ENCODE measurements at regions not wholly inside any gene's neighbourhood (a gene's known extent, or its start where the extent isn't known, plus 50 kb on each side); places are given as distances from the start of the nearest gene placed in this dataset.
"Not testable (repeated sequence)": the region's sequence is repeated elsewhere in the genome, so short reads cannot be mapped to it uniquely, and the experiment has no call there.

DNA sequence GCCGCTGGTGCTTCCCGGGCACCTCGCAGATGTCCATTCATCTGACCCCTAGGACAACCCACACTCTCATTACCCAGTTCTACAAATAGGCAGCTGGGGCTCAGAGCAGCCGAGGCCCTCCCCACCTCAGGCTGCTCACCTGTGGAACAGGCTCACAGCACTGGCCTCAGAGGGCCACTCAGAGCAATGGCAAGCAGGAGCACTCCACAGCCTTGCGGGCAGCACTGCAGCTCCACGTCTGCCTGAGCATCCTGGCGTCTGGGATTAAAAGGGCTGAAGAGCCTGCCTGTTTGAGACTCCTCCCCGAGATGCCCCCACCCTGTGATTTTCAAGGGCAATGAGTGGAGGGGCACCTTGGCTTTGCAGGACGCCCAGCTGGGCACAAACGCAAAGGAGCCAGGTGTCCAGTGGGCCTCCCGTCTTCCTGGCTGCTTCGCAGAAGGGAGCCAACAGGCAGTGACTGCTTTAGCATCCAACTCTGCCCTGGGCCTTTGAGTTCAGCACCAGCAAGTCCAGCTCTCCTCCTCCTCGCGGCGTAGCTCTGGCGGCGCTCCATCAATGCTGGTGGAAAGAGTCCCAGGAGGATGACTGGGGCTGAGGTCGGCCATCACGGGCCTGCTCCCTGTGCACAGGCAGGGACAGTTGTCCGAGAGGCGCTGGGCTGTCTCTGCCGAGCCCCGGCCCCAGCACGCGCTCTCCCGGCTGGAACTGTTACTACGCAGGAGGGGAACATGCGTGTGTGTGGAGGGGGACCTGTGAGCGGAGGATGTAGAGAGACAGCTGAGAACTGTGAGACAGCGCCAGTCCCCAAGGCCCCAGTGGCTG is 297.2 kb downstream of the NDUFA10 start:
- no peak for DNase-seq

GRCh38 chr2:239727182-239727775 is 297.9 kb downstream of the NDUFA10 start:
- no peak for DNase-seq

GRCh38 chr2:239726631-239727181 is 298.4 kb downstream of the NDUFA10 start:
- no peak for DNase-seq

- DNase-seq, result no peak
Measured at GRCh38 chr2:239726091-239726591, 299.0 kb downstream of the NDUFA10 start.

- DNase-seq, result no peak
Measured at GRCh38 chr2:239725551-239725890, 299.6 kb downstream of the NDUFA10 start.

DNA sequence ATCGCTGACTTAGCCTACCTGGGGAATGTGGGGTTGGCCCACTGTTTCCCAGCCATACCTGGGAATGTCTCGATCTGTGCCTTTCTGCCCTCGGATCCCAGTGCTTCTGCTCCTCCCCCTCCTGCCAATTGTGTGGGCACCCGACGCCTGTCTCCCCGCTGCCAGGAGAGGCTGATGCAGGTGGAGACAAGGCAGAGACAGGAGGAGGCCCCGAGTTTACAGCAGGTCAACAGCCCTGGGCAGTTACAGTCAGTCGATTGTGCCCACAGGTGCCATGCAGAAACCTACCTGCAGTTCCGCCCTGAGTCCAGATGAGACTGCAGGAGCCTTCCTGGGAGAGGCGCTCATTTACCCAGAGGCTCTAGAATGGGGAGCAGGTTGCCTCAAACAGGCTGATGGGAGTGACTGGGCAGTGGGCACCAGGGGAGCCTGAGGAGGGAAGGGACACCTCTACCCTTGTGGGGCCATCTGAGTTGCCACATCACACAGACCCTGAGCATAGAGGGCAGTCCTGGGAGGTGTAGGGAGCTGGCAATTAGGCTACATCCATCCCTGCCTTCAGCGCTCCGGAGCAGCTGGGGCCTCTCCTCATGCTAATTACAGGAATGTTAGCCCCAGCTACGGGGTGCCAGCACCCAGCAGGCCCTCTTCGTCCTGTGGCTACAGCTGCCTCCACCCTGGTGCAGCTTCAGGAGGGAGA is 300.1 kb downstream of the NDUFA10 start:
- DNase-seq, result no peak

DNA sequence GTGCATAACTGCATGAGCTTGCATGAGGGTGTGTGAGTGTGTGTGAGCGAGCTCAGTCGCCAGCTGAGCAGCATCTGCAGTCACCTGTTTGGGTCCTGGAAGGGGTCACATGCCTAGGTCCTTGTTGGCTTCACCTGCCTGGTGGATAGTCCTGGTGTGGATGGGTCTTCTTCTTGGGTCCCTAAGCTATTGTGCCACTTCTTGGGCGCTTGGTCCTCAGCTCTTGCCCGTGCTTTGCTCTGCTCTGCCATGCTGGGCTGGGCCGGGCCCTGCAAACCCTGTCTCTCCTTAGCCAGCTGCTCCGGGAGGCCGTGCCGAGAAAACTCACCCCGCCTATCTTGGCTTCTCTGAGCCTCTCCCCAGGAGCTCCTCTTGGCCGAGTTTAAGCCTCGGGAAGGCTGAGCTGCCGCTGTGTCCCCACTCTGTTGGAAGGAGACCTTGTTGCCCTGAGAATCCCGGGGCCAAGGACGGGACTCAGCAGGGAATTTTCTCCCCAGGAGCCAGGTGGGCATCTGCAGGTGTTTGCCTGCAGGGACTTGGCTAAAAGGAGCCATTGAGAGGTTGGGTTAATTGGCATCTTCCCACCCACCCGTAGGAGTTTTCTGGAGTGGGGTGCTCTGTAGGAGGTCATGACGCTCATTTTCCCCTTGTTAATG is 300.8 kb downstream of the NDUFA10 start:
- DNase-seq, result no peak

DNA sequence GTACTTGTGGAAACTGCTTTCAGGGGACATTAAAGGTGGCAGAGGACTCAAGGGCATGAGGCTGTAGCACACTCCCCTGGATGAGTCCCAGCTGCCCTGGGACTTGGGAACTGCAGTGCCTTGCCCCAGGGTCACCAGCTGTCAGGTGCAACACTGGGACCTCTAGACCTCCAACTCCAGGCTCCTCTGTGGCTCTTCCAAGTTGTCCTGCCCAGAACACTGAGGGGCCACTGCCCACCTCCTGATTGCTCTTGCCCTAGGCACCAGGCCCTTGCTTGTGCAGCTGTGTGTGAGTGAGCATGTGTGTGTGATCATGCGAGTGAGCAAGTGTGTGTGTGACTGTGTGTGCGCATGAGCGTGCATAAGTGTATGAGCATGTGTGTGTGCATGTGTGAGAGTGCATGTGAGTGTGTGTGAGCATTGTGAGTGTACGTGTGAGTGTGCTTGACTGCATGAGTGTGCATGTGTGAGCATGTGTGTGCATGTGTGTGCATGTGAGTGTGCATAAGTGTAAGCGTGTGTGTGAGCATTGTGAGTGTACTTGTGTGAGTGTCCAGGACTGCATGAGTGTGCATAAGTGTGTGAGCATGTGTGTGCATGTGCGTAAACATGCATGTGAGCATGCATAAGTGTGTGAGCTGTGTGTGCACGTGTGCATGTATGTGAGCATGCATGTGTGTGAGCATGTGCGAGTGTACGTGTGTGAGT is 301.5 kb downstream of the NDUFA10 start:
- DNase-seq, result no peak

DNA sequence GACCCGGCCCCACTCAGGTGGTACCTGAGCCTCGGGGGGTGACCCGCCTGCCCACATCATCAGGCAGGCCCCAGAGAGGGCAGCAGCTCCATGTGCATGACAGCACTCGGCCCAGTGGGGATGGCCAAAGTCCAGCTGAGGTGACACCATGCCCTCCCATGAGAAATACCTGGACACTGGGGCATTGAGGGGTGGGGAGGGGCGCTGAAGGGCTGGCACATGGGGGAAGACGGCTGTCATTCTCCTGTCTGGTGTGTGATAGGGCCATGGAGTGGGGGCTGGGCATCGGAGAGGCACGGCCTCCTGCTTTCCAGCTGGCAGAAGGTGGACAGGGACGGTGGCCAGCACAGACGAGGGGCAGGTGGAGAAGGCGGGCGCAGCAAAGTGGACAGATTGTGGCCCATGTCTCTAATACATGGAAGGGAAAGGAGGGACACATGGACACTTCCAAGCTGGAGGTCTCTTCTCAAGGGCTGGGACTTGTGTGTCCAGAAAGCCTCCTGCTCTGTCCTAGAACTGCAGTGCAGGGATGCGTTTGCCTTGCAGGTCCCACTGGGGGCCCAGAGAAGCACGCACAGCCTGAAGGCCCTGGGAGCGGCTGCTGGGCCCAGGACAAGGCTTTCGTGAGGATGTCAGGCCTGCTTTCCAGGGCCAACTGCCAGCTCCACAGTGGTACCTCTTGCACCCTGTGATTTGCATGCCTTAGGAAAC is 302.2 kb downstream of the NDUFA10 start:
- no peak for DNase-seq

- no peak for DNase-seq
Measured at GRCh38 chr2:239721991-239722759, 303.0 kb downstream of the NDUFA10 start.

DNA sequence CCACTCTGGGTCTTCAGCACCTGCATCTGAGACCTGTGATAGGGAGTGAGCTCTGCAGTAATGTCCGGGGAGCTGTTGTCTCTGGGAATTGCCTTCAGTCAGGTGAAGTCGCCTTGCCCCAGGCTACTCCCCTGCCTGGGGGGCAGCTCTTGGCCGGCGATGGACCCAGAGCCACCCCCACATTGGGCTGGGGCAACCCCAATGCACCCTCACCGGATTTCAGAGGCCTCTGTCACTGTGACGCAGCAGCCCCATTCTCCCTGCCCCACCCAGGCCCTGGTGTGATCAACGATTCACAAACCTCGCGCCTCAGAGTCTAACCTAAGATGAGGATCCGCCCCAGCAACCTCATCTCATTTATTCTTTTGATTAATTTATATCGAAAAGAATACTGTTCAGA is 303.6 kb downstream of the NDUFA10 start:
- no peak for DNase-seq

GRCh38 chr2:239720361-239721360 is 304.5 kb downstream of the NDUFA10 start:
- no peak for DNase-seq

DNA sequence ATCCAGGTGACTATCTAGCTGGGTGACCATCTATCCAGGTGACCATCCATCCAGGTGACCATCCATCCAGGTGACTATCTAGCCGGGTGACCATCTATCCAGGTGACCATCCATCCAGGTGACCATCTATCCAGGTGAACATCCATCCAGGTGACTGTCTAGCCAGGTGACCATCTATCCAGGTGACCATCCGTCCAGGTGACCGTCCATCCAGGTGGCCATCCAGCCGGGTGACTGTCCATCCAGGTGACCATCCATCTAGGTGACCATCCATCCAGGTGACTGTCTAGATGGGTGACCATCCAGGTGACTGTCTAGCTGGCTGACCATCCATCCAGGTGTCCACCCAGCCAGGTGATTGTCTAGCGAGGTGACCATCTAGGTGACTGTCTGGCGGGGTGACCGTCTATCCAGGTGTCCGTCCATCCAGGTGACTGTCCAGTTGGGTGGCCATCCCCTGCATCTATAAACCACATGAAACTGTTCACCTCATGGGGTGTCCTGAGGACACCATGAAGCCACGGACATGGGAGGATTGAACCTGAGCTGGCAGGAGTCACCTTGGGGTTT is 305.3 kb downstream of the NDUFA10 start:
- DNase-seq, result no peak

GRCh38 chr2:239718991-239719390 is 306.2 kb downstream of the NDUFA10 start:
- not testable (repeated sequence) for DNase-seq

GRCh38 chr2:239717706-239718105 is 307.4 kb downstream of the NDUFA10 start:
- no peak for DNase-seq

- DNase-seq, result no peak
Measured at GRCh38 chr2:239717319-239717675, 307.8 kb downstream of the NDUFA10 start.

GRCh38 chr2:239716536-239717318 is 308.4 kb downstream of the NDUFA10 start:
- peak; percentile 69 for DNase-seq
